ENCODE measurements at regions not wholly inside any gene's neighbourhood (a gene's known extent, or its start where the extent isn't known, plus 50 kb on each side); places are given as distances from the start of the nearest gene placed in this dataset.

DNA sequence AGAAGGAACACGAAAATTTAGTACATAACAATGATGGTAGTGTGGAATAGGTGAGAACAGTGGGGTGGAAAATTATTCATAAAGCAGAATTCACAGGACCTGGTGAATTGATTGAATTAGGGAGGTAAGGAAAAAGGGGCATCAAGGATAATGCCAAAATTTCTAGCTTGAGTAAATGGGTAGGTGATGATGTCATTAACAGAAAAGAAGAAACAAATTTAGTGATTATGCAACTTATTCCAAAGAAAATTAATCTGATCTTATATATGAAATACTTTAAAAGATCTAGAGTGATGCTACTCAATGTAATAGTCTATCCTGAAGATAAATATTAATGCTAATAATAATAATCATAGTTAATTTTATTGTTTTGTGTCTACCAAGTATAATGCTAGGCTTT lies 544.6 kb upstream of the LMCD1 start:
- TF ChIP-seq, protein P1, sequence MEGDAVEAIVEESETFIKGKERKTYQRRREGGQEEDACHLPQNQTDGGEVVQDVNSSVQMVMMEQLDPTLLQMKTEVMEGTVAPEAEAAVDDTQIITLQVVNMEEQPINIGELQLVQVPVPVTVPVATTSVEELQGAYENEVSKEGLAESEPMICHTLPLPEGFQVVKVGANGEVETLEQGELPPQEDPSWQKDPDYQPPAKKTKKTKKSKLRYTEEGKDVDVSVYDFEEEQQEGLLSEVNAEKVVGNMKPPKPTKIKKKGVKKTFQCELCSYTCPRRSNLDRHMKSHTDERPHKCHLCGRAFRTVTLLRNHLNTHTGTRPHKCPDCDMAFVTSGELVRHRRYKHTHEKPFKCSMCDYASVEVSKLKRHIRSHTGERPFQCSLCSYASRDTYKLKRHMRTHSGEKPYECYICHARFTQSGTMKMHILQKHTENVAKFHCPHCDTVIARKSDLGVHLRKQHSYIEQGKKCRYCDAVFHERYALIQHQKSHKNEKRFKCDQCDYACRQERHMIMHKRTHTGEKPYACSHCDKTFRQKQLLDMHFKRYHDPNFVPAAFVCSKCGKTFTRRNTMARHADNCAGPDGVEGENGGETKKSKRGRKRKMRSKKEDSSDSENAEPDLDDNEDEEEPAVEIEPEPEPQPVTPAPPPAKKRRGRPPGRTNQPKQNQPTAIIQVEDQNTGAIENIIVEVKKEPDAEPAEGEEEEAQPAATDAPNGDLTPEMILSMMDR (IDR thresholded peaks at IDR 0.05) = no peak
- TF ChIP-seq POLR2A (IDR thresholded peaks at IDR 0.05) = no peak
- intact Hi-C loops (cut with DNase I) = no loop called here
- no peak overlapping the region for H3K4me3 ChIP-seq (replicated peaks in 1 of 3)
- H3K36me3 ChIP-seq = no peaks in the 10 kb centered on the region
- 81 to 89% methylated on average over 1 of the region's 1 CpG for WGBS, 2 donors
- H3K4me1 ChIP-seq = no peaks in the 10 kb centered on the region
- H3K27ac ChIP-seq = no peak overlapping the region
- H3K9me3 ChIP-seq = no peaks in the 10 kb centered on the region
- DNase-seq = no peak
- no peaks in the 10 kb centered on the region for H3K27me3 ChIP-seq

DNA sequence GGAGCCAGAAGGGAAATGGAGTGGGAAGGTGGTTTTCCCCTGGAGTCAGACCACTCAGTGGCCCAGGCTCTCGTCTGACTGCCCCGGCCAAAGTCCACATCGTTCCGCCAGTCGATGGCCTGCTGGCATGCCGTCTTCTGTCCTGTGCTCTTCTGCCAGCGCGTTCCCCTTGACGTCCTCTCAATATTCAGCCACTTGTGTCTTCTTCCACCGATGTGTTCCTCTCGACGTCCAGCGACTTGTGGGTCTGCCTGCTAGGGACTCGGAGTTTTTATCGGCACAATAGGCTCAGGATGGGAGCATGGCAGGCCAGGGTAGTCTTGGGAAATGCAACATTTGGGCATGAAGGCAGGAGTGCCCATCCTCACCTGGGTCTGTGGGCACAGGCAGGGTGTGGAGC lies 542.5 kb upstream of the LMCD1 start:
- Histone ChIP-seq H3K27ac (no peak overlapping the region), H3K27me3 (no peaks in the 10 kb centered on the region), H3K36me3 (no peaks in the 10 kb centered on the region), H3K4me1 (no peaks in the 10 kb centered on the region), H3K9me3 (no peaks in the 10 kb centered on the region), H3K4me3 (replicated peaks in 1 of 3) (no peak overlapping the region)
- no peak for DNase-seq
- intact Hi-C loops (cut with DNase I) = no loop called here
- TF ChIP-seq POLR2A (IDR thresholded peaks at IDR 0.05) = no peak
- TF ChIP-seq, protein P1 (IDR thresholded peaks at IDR 0.05) = no peak
- 95 to 96% methylated on average over 15 of the region's 15 CpGs for WGBS, 2 donors

DNA sequence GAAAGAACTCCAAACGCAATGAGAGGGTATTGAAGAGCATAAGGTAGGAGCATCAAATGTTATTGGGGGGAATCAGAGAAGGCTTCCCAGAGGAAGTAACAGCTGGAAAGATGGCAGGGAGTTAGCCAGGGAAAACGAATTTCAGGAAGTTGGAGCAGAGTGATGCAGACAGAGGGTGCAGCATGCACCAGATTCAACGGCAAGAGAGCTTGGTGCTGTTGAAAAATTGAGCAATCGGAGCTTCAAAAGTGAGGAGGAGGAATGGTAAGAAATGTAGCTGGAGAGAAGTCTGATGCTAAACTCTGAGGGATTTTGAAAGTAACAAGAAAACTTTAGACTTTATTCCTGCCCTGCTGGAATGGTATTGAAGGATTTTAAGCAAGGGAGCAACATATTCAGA lies 541.0 kb upstream of the LMCD1 start:
- Histone ChIP-seq H3K4me3 (replicated peaks in 1 of 3) (no peak overlapping the region), H3K27me3 (no peaks in the 10 kb centered on the region), H3K27ac (no peak overlapping the region), H3K9me3 (no peaks in the 10 kb centered on the region), H3K36me3 (no peaks in the 10 kb centered on the region), H3K4me1 (no peaks in the 10 kb centered on the region)
- WGBS, 2 donors = 72 to 74% methylated on average over 4 of the region's 4 CpGs
- DNase-seq = no peak
- intact Hi-C loops (cut with DNase I) = no loop called here
- TF ChIP-seq, protein P1 (IDR thresholded peaks at IDR 0.05) = no peak
- no peak for TF ChIP-seq POLR2A (IDR thresholded peaks at IDR 0.05)

DNA sequence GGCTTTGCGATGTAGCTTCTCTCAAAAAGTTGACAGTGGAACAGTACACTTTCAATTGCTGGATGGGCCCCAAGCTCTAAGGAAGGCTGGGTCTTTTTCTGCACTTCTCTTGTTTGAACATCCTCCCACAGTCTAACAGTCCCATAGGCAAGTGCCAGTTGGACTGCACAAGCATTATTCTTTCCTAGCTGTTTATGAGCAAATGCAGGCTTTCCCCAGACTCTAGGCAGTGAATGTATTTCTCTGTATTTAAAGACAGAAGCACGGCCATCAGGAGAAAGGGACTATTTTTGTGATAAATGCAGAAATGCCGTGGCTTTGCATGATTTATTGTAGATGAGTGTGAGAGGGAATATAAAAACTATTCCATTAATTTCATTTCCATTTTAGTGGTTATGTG lies 539.3 kb upstream of the LMCD1 start:
- H3K4me1 ChIP-seq = no peaks in the 10 kb centered on the region
- no peaks in the 10 kb centered on the region for H3K9me3 ChIP-seq
- no peak for DNase-seq
- H3K27ac ChIP-seq = no peak overlapping the region
- no peaks in the 10 kb centered on the region for H3K27me3 ChIP-seq
- H3K36me3 ChIP-seq = no peaks in the 10 kb centered on the region
- WGBS, 2 donors = 44 to 51% methylated on average over 3 of the region's 3 CpGs
- TF ChIP-seq POLR2A (IDR thresholded peaks at IDR 0.05) = no peak
- TF ChIP-seq, protein P1 (IDR thresholded peaks at IDR 0.05) = no peak
- no peak overlapping the region for H3K4me3 ChIP-seq (replicated peaks in 1 of 3)
- intact Hi-C loops (cut with DNase I) = no loop called here

DNA sequence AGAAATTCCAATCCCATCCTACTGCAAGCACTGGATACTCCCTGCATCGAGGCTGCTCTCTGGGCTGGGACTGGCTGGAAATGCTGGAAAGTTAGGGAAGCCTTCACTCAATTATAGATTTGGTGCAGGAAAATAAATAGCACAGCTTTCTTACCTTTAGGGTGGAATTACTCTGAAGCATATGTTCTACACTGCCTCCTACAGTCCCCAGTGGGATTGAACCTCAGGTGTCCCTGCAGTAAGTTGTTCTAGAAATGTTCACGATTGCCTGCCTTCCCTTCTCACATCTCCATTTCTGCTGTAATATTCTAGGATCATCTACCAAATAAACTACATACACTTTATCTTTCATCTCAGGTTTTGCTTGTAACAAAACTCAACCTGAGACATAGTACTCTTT lies 536.7 kb upstream of the LMCD1 start:
- Histone ChIP-seq H3K27me3 (no peaks in the 10 kb centered on the region), H3K4me1 (no peaks in the 10 kb centered on the region), H3K27ac (no peak overlapping the region), H3K4me3 (replicated peaks in 1 of 3) (no peak overlapping the region), H3K9me3 (no peaks in the 10 kb centered on the region), H3K36me3 (no peaks in the 10 kb centered on the region)
- no peak for TF ChIP-seq POLR2A (IDR thresholded peaks at IDR 0.05)
- TF ChIP-seq, protein P1 (IDR thresholded peaks at IDR 0.05) = no peak
- no peak for DNase-seq
- 77 to 80% methylated on average over 2 of the region's 2 CpGs for WGBS, 2 donors
- intact Hi-C loops (cut with DNase I) = no loop called here
